Bronchial epithelial cell (primary cell): ENCODE measurements at regions not wholly inside any gene's neighbourhood (a gene's known extent, or its start where the extent isn't known, plus 50 kb on each side); places are given as distances from the start of the nearest gene placed in this dataset.
"Not testable (repeated sequence)": the region's sequence is repeated elsewhere in the genome, so short reads cannot be mapped to it uniquely, and the experiment has no call there.

Experiments used
- DNase-seq: peaks from one replicate; pipeline ENCODE4 v3.0.0-alpha.2; 2010; ENCODE audit warnings: low read depth
- FAIRE-seq: peaks from 2 replicates; lab custom pipeline; 2011; peaks lifted over from hg19 to GRCh38; lab: Jason Lieb, UNC
- H3K27me3 ChIP-seq: 2 replicates; pipeline ENCODE4 v1.5.1; 2011; ENCODE audit warnings: low read length; ENCODE audit not compliant: control insufficient read depth, insufficient read depth
- H3K36me3 ChIP-seq: 2 replicates; pipeline ENCODE4 v1.5.1; 2011; ENCODE audit warnings: low read length; ENCODE audit not compliant: control insufficient read depth, insufficient read depth
- H3K4me3 ChIP-seq: 2 replicates; pipeline ENCODE4 v1.5.1; 2011; ENCODE audit warnings: mild to moderate bottlenecking, low read depth, low read length, control low read depth
- CTCF ChIP-seq: IDR thresholded peaks from 2 replicates; pipeline ENCODE4 v1.5.1; 2011; ENCODE audit warnings: mild to moderate bottlenecking, moderate library complexity, low read length, control low read depth, inconsistent platforms; ENCODE audit not compliant: insufficient read depth, severe bottlenecking

GRCh38 chr6:50549475-50549874 lies 163.9 kb upstream of the TFAP2D start:
- DNase-seq = no peak
- Histone ChIP-seq H3K36me3 (no peaks in the 10 kb centered on the region), H3K27me3 (no peaks in the 10 kb centered on the region), H3K4me3 (no peak overlapping the region)
- no peak for FAIRE-seq
- no peak for TF ChIP-seq CTCF

GRCh38 chr6:50555982-50556381 lies 157.3 kb upstream of the TFAP2D start:
- FAIRE-seq (no peak), DNase-seq (no peak)
- Histone ChIP-seq H3K27me3 (no peaks in the 10 kb centered on the region), H3K4me3 (no peak overlapping the region), H3K36me3 (no peaks in the 10 kb centered on the region)
- no peak for TF ChIP-seq CTCF

- no peak overlapping the region for H3K4me3 ChIP-seq
- no peak for FAIRE-seq
- no peak for TF ChIP-seq CTCF
- no peaks in the 10 kb centered on the region for H3K27me3 ChIP-seq
- no peaks in the 10 kb centered on the region for H3K36me3 ChIP-seq
- DNase-seq = no peak
These were observed 148.3 kb upstream of the TFAP2D start for GRCh38 chr6:50565004-50565403.

GRCh38 chr6:50571230-50571629 lies 142.1 kb upstream of the TFAP2D start:
- not testable (repeated sequence) for FAIRE-seq

GRCh38 chr6:50585441-50586330 lies 127.6 kb upstream of the TFAP2D start:
- FAIRE-seq (no peak), DNase-seq (no peak)
- no peak overlapping the region for H3K4me3 ChIP-seq
- no peaks in the 10 kb centered on the region for H3K27me3 ChIP-seq
- TF ChIP-seq CTCF = no peak
- H3K36me3 ChIP-seq = no peaks in the 10 kb centered on the region

More at GRCh38 chr6:50571230-50571629, 142.1 kb upstream of the TFAP2D start:
- H3K27me3 ChIP-seq, DNase-seq, H3K36me3 ChIP-seq, H3K4me3 ChIP-seq: not testable (repeated sequence)

- no peak overlapping the region for H3K4me3 ChIP-seq
- no peak for FAIRE-seq
- no peaks in the 10 kb centered on the region for H3K36me3 ChIP-seq
- H3K27me3 ChIP-seq = no peaks in the 10 kb centered on the region
- TF ChIP-seq CTCF = no peak
- DNase-seq = no peak
These were observed 127.0 kb upstream of the TFAP2D start for GRCh38 chr6:50586331-50586675.
